ENCODE measurements at regions not wholly inside any gene's neighbourhood (a gene's known extent, or its start where the extent isn't known, plus 50 kb on each side); places are given as distances from the start of the nearest gene placed in this dataset.

- no peak for TF ChIP-seq CTCF (IDR thresholded peaks at IDR 0.05; ENCODE audit: unreplicated experiment)
- Mint-ChIP-seq H3K4me1 (ENCODE audit: unreplicated experiment) (peaks cover 26% of the 10 kb centered on the region), H3K4me3 (ENCODE audit: unreplicated experiment) (no peak overlapping the region), H3K9me3 (ENCODE audit: unreplicated experiment) (peaks cover 9% of the 10 kb centered on the region), H3K27me3 (ENCODE audit: unreplicated experiment) (peaks cover 14% of the 10 kb centered on the region), H3K36me3 (ENCODE audit: low read depth, unreplicated experiment) (peaks cover 13% of the 10 kb centered on the region), H3K27ac (ENCODE audit: unreplicated experiment) (peak overlapping the region; percentile 42)
- DNase-seq (ENCODE audit: low spot score): no peak
Observed at GRCh38 chr6:157772820-157773219, 50.2 kb upstream of the SNX9 start.

Data from endothelial cell (in vitro differentiated cells).